ENCODE measurements at regions not wholly inside any gene's neighbourhood (a gene's known extent, or its start where the extent isn't known, plus 50 kb on each side); places are given as distances from the start of the nearest gene placed in this dataset.

DNA sequence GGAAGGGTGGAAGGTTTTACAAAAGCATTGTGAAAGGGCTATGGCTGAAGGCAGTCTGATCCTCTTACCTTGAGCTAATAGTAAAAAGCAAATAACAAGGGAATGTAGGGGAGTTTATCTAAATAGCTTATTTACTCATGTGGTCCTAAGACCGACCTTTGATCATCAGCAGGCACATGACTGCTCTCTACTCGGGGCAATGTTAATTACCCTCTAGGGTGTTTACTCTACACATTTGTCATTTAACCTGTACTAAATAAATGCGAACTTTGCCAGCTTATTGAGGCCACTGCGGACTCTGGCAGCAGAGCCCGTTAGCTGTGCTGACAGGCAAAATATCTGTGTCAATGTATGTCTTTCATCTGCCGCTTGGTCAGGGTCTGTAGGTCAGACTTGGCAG, 768.3 kb upstream of the ATXN7L3B start:
- 49 to 56% methylated on average over 6 of the region's 6 CpGs for WGBS, 2 donors
- DNase-seq (no peak), ATAC-seq (ENCODE audit: low FRiP score in 2 of 2) (no peak)
- Histone ChIP-seq H3K27ac (no peak overlapping the region), H3K27me3 (no peaks in the 10 kb centered on the region), H3K9me3 (peaks cover 0 to 10% (median 3%) of the 10 kb centered on the region in 4 donors), H3K4me1 (no peaks in the 10 kb centered on the region), H3K4me3 (no peak overlapping the region), H3K36me3 (no peaks in the 10 kb centered on the region)
- TF ChIP-seq EP300 (IDR thresholded peaks at IDR 0.05) (no peak), POLR2A (IDR thresholded peaks at IDR 0.05) (no peak), POLR2AphosphoS5 (IDR thresholded peaks at IDR 0.05) (no peak)
- TF ChIP-seq, protein P1, sequence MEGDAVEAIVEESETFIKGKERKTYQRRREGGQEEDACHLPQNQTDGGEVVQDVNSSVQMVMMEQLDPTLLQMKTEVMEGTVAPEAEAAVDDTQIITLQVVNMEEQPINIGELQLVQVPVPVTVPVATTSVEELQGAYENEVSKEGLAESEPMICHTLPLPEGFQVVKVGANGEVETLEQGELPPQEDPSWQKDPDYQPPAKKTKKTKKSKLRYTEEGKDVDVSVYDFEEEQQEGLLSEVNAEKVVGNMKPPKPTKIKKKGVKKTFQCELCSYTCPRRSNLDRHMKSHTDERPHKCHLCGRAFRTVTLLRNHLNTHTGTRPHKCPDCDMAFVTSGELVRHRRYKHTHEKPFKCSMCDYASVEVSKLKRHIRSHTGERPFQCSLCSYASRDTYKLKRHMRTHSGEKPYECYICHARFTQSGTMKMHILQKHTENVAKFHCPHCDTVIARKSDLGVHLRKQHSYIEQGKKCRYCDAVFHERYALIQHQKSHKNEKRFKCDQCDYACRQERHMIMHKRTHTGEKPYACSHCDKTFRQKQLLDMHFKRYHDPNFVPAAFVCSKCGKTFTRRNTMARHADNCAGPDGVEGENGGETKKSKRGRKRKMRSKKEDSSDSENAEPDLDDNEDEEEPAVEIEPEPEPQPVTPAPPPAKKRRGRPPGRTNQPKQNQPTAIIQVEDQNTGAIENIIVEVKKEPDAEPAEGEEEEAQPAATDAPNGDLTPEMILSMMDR (IDR thresholded peaks at IDR 0.05), result no peak

DNA sequence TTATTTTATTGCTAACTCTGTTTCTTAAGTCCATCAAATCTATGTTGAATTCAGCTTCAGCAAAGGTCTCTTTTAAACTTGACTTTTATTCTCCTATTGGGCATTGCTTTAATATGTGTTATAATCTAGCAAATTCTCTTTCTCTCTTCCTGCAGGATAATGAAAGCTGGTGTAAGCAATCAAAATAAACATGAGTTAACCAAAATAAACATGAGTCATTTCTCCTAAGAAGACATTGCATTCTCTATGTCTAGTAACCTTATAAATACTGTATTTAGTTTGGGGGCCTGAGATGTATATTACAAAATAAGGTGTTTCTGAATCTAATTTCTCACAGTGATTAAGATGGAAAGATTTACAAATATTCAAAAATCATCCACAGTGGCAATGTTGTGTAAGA, 739.1 kb upstream of the ATXN7L3B start:
- Histone ChIP-seq H3K27ac (no peak overlapping the region), H3K4me3 (no peak overlapping the region), H3K4me1 (no peaks in the 10 kb centered on the region), H3K36me3 (no peaks in the 10 kb centered on the region), H3K27me3 (no peaks in the 10 kb centered on the region), H3K9me3 (peaks cover 0 to 15% (median 7%) of the 10 kb centered on the region in 4 donors)
- DNase-seq (no peak), ATAC-seq (ENCODE audit: low FRiP score in 2 of 2) (no peak)
- TF ChIP-seq POLR2A (IDR thresholded peaks at IDR 0.05), result no peak
- TF ChIP-seq, protein P1 (IDR thresholded peaks at IDR 0.05), result no peak
- TF ChIP-seq EP300 (IDR thresholded peaks at IDR 0.05), result no peak
- no peak for TF ChIP-seq POLR2AphosphoS5 (IDR thresholded peaks at IDR 0.05)

DNA sequence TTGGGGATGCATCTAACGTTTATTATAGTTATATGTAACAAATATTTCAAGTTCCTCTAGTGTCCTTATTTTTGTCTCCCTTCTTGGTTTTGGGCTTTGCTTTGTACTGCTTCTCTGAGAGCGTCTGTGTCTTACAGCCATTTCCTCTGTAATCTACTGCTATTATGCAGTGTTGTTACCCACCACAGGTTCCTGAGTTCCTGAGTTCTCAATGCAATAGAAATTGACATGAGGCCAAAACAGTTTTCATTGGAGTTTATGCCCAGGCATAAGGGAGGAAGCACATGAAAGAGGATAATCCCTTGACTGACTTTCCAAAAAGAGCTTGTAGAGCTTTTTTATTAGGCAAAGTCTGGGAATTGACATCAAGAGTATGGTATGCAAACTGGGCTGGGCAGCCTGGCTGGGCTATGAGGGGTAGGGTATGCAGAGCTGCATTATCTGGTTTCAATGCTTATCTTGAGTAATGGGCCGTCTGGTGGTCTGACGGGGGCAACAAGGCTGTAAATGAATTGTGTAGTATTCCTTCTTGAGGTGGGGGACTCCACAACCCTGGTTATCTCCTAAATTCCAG, 722.5 kb upstream of the ATXN7L3B start:
- H3K27me3 ChIP-seq, result no peaks in the 10 kb centered on the region
- no peak overlapping the region for H3K4me3 ChIP-seq
- 49 to 59% methylated on average over 4 of the region's 4 CpGs for WGBS, 2 donors
- no peak overlapping the region for H3K27ac ChIP-seq
- no peaks in the 10 kb centered on the region for H3K9me3 ChIP-seq
- DNase-seq (no peak), ATAC-seq (ENCODE audit: low FRiP score in 2 of 2) (no peak)
- TF ChIP-seq, protein P1 (IDR thresholded peaks at IDR 0.05), result no peak
- TF ChIP-seq POLR2AphosphoS5 (IDR thresholded peaks at IDR 0.05) (no peak), EP300 (IDR thresholded peaks at IDR 0.05) (no peak), POLR2A (IDR thresholded peaks at IDR 0.05) (no peak)
- no peaks in the 10 kb centered on the region for H3K36me3 ChIP-seq
- no peaks in the 10 kb centered on the region for H3K4me1 ChIP-seq

DNA sequence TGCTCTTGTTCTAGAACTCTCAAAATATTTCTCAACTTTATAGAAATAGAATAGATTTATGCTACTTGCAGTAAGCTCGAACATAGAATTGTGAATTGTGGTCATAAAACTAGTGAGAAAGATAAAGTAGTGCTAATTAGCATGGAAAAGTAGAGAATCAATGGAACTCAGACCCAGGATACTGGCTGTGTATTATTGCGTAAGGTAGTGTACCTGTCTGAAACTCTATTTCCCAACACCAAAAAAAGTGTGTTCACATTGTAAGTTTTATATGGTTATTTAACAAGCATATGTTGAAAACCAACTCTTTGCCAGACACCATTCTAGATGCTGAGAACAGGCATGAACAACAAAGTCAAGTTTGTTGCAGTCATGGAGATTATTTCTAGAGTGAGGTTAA, 720.5 kb upstream of the ATXN7L3B start:
- no peak overlapping the region for H3K27ac ChIP-seq
- H3K9me3 ChIP-seq, result peaks cover 0 to 4% (median 0%) of the 10 kb centered on the region in 4 donors
- TF ChIP-seq POLR2A (IDR thresholded peaks at IDR 0.05) (no peak), POLR2AphosphoS5 (IDR thresholded peaks at IDR 0.05) (no peak), EP300 (IDR thresholded peaks at IDR 0.05) (no peak)
- TF ChIP-seq, protein P1 (IDR thresholded peaks at IDR 0.05), result no peak
- no peak for DNase-seq
- 72 to 74% methylated on average over 2 of the region's 2 CpGs for WGBS, 2 donors
- H3K4me3 ChIP-seq, result no peak overlapping the region
- no peaks in the 10 kb centered on the region for H3K36me3 ChIP-seq
- ATAC-seq (ENCODE audit: low FRiP score in 2 of 2), result no peak
- no peaks in the 10 kb centered on the region for H3K4me1 ChIP-seq
- no peaks in the 10 kb centered on the region for H3K27me3 ChIP-seq

DNA sequence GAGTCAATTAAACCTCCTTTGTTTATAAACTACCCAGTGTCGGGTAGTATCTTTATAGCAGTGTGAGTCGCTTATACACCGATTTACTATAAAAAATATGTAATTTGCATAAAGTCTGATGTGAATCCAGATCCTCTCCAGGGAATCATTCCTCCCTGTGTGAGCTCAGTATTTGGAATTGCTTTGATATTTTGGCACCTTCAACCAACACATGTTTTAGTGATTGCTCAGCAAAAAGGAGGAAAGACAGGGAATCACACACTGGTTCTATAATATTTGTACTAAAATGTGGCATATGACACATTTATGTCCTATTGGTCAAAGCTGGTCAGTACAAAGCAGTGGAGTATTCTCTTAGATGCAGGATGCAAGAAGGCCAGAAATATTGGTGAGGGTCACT, 703.9 kb upstream of the ATXN7L3B start:
- DNase-seq (no peak), ATAC-seq (ENCODE audit: low FRiP score in 2 of 2) (no peak)
- Histone ChIP-seq H3K4me3 (no peak overlapping the region), H3K36me3 (no peaks in the 10 kb centered on the region), H3K27ac (no peak overlapping the region), H3K4me1 (no peaks in the 10 kb centered on the region), H3K9me3 (no peaks in the 10 kb centered on the region), H3K27me3 (no peaks in the 10 kb centered on the region)
- 89 to 92% methylated on average over 3 of the region's 3 CpGs for WGBS, 2 donors
- TF ChIP-seq, protein P1 (IDR thresholded peaks at IDR 0.05), result no peak
